Right ventricle myocardium inferior (tissue), 1 donor: ENCODE measurements at regions not wholly inside any gene's neighbourhood (a gene's known extent, or its start where the extent isn't known, plus 50 kb on each side); places are given as distances from the start of the nearest gene placed in this dataset.

Experiments used
- ATAC-seq: fragments of 200-7000 bp; cut with Tn5 transposase; one replicate; pipeline ENCODE4 v1.9.1; 2020; ENCODE audit warnings: mild to moderate bottlenecking, moderate library complexity
- DNase-seq: peaks from one replicate; pipeline ENCODE4 v3.0.0; 2021; ENCODE audit errors: missing footprints
- intact Hi-C: fragments of 100-400 bp; cut with DNase I; formaldehyde crosslinking; loops from one replicate; pipeline ENCODE4 v1.11.0; 2022
- donor health status: DM: no; HTN: yes; CAD: no; lungs with severe emphysema.

DNA sequence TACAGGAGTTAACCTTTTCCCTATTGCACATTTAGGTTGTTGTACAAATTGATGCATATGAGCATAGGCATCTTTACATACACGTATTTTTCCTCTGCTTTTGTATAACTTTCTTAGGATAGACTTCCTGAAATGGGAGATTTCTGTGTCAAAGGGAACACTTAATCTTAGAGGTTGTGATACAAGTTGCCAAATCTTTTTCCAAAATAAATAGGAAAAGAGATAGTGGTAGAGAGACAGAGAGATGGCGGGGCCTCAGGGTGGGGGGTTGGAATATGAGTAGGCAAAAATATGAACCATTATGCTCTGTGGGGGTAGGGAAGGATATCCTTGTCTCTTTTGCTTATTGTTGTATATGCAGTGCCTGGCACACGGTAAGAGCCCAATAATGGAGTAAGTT lies 70.7 kb upstream of the UBE2E1 start:
- intact Hi-C loops: no loop called here
- ATAC-seq (peak; percentile 38), DNase-seq (no peak)

DNA sequence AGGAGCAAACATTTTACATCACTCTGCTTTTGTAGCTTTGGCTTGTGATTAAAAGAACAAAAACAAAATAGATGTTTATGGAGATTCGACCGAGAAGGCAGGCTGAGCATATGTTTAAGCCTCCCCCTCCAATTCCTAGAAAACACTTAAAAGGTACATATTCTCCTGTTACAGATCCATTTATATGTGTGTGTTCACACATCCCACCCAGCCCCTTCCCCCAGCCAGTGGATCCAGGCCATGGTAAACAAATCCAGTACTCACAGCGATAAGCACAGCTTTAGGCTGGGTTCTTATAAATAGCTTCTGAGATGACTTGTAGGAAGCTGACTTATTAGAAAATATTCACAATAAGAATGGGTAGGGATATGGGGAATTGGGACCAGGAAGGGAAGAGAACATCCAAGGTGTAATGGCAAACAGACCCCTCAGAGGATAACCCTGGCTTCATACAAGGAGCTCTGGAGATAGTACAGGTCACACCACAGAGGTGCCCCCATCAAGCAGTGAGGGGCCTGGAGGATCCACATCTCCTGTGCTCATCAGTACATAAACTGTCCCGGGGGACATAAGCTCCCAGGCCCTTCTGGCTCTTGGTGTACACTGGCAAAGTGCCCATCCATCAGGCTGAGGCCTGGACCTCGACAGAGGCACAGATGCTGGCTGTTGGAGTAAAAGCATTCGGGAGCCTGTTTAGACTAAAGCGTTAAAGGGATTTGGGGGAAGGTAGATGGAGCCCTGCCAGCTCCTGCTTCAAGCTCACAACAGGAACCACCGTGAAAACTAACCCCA lies 70.0 kb upstream of the UBE2E1 start:
- ATAC-seq (peak; percentile 67), DNase-seq (no peak)
- intact Hi-C loops: no loop called here

DNA sequence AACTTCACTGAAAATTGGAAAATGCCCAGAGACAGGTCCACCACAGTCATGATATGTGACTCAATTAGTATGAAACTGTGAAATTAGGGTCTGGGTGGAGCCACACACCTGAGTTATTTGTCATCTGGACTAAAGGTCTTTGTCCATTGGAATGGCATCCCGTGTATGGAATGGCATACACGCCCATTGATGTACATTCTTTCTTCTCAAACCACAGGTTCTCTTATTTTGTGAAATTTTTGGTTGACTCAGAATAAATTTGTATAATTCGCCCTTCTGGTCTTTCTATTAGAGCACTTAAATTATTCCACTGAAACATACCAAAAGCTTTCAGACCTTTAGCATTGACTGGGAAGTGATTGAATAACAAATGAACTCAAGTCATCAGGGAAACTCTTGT lies 66.8 kb upstream of the UBE2E1 start:
- intact Hi-C loops: no loop called here
- no peak for ATAC-seq
- no peak for DNase-seq

DNA sequence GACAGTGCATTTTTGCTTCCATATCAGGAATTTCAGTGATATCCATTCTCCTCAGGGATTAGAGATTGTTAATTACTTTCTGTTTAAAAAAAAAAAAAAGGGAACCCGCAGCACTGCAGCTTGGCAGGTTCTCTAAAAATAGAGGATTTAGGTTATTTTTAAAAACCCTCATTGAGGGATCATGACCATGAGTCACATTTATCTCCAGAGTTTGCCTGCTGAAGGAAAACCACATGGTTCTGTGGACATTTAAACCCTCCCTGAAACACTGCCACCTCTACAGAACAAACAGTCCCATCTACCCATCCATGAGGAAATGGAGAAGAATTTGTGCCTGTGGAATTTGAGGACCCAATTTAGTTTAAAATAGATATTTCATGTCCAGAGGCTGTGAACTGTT lies 66.2 kb upstream of the UBE2E1 start:
- no peak for DNase-seq
- no peak for ATAC-seq

DNA sequence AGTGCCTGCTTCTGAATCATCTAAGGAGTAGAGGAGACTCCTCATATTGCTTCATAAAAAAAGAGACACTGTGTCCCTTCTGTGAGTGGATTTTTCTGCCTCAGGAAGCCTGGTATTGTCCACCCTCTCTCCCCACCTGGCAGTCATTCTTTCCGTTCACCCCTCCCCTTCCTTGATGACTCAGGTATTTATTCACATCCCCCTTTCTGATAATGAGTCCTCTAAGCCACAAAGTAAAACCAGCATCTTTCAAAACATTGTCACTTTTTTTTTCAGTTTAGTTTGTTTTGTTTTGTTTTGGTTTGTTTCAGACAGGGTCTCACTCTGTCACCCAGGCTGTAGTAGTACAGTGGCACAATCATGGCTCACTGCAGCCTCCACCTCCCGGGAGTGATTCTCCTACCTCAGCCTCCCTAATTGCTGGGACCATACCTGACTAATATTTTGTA lies 65.2 kb upstream of the UBE2E1 start:
- intact Hi-C loops: loop anchor here (1.0 kb wide), 1 partner anchor 11 kb away; no protein-coding TSS in a partner anchor
- DNase-seq: no peak
- no peak for ATAC-seq

More for the DNA sequence above, 66.2 kb upstream of the UBE2E1 start:
- intact Hi-C loops: no loop called here

DNA sequence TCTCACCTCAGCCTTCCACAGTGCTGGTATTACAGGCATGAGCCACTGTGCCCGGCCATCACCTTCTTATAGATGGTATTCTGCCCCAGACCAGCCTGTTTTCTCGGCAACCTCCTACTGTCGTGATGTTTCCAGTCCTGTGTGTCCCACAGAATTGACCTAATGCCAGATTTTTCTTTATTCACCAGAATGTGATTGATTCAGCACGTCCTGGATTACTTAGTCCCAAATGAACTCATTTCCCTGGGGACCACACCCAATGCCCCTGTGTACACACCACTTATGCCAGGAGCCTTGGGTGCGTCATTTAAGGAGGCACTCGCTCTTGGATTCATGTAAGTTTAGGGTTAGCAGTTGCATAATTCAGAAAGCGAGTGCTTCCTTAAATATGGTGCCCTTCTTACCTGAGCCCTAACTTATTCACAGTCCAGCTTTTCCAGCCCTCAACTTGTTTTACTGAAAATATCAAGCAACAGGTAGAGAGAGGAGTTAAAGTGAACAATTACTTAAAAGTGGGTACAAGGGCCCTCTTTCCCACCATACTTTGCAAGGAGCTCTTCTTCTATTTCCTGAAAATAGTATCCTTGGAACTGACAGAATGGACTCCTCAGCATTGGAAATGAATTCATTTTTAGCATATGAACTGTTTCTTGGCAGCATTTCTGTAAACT lies 64.6 kb upstream of the UBE2E1 start:
- DNase-seq: no peak
- intact Hi-C loops: no loop called here
- ATAC-seq: no peak

DNA sequence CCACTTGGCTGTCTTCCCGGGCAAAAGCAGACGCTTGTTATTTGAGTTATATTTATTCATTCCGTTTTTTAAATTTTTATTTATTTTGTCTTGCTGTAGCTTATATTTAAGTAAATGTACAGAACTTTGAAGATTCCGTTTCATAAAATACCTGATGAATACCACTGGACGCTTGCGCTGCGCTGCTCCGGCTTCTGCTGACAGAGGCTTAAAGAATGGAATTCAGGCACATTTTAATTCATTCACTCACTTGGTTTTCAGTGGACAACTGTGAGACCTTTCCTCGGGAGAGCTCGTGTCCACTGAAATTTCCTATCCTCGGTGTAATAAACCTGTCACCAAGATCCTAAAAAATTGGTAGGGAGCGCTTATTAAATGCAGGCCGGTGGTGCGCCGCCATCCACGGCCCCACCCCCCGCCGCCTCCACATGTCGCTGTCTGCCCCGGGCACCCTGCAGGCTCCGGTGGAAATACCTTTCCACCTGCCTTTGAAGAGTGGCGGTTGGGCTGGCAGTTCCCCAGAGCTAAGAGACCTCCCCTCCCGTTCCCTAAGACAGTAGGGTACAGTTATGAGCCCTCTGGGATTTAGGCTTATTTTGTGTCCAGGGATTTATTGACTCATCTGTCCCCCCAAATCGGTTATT lies 62.5 kb upstream of the UBE2E1 start:
- intact Hi-C loops: no loop called here
- DNase-seq (no peak), ATAC-seq (no peak)

DNA sequence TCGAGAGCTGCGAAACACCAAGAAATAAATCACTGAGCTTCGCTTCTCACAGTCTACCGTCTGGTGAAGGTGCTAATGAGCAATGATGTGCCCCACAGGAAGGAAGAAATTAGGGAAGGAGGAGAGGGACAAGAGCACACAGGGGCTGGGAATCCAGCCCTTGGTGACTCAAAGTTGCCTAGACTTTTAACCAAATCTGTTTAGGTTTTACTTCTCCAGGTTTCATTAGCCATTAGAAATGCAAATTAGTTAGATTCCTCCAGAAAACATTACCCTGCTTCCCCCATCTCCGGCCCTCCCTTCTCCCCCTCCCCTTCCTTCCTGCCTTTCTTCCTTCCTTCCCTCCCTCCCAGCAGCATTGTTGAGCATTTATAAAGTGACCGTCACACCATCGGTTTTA lies 59.3 kb upstream of the UBE2E1 start:
- ATAC-seq: no peak
- no peak for DNase-seq
- intact Hi-C loops: no loop called here

DNA sequence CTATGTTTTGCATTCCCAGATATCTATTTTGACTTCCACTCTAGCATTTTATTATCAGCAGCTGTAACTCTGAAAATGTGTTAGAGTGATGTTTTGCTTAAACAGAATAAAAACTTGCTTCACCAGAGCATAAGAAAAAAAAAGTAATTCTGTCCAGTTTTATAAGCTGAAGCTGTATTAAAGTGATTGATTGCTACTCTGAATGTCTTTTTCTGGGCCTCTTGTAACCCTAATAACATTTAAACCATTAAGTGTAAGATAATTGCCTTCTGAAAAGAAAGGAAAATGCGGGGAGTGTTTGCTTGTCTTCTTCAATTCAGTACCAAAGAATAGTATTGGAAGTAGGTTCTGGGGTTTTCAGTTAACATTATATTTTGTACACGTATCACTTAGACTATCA lies 57.9 kb upstream of the UBE2E1 start:
- no peak for ATAC-seq
- intact Hi-C loops: no loop called here
- no peak for DNase-seq

DNA sequence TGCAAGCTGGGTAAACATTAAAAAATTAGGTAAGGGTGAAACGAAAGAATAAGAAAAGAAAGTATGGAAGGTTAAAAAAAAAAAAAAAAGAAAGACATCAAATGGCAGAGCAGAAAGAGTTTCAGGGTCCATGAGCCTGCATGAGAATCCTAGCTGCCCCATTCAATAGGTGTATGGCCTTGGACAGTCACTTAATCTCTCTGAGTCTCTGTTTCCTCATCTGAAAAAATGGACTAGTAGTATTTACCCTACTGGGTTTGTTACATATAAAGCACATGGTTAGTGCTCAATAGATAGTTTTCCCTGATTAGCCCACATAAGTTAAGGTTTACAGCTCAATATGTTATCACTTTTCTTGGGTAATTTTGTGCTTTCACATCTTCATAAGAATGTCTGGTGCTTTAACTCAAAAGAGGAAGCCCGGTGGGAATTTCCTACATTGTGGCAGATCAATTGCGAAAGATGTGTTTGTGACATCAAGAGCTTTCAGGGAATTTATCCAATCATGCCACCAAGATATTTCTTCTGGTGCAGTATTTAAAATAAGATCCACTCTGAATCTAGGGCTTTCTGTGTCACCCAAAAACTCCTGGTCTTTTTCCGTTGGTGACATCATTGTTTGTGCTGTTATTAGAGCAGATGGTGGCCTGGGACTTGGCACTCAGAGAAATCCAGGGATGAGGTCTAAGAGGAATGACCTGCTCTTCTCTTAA lies 57.2 kb upstream of the UBE2E1 start:
- ATAC-seq: peak; percentile 29
- intact Hi-C loops: no loop called here
- DNase-seq: no peak

DNA sequence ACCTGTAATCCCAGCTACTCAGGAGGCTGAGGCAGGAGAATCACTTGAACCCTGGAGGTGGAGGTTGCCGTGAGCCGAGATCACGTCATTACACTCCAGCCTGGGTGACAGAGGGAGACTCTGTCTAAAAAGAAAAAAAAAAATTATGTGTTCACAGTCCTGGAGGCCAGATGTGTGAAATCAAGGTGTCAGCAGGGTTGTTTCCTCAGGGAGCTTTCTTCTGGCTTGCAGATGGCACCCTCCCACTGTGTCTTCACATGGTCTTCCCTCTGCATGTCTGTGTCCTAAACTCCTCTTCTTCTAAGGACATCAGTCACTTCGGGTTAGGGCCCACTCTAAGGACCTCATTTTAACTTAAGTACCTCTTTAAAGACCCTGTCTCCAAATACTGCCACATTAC lies 56.1 kb upstream of the UBE2E1 start:
- intact Hi-C loops: no loop called here
- DNase-seq (no peak), ATAC-seq (peak; percentile 58)

DNA sequence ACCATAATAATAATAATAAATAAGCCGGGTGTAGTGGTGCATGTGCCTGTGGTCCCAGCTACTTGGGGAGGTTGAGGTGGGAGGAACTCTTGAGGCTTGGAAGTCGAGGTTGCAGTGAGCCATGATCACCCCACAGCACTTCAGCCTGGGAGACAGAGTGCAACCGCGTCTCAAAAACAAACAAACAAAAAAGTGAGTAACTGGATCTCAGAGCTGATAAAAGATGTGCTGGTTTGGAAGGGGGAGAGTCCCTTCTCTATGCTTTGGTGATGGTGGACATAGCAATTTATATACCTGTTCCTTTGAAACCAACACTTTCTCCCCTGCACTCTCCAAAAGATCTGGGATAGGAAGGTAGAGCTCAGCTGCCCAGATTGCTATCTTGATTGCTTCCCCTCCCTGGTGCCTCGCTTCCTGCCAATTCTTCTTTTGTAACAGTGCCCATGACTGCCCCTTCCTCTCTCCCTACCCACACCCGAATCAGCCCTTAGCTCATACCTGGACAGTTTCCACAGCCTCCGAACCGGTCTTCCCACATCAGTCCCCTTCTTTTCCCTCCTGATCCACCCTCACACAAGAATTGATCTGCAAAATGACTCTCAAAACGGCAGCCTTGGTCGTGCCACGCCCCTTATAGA lies 55.1 kb upstream of the UBE2E1 start:
- intact Hi-C loops: loop anchor here (1.0 kb wide), 1 partner anchor 10 kb away; no protein-coding TSS in a partner anchor
- ATAC-seq (peak; percentile 27), DNase-seq (no peak)

DNA sequence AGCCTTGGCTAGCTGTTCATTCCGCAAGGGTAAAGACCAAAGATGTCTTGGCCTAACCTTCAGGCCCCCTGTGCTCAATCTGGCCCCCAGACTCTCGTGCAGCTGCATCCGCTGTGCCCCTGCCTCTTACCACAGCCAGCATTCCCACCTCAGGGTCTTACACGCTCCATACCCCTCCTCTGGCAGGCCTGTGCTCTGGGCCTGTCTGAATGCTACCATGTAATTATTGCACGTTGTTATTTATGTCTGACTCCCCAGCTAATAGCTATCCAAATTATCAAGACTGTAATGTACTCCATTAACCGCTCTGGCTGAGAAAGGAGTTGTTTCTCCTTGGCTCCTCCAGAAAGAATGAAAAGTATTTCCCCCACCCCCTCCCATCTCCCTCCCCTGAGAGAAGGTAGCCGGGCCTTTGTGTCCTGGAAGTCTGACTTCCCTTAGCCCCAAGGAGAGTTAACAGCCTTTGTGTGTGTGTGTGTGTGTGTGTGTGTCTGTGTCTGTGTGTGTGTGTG lies 54.5 kb upstream of the UBE2E1 start:
- intact Hi-C loops: loop anchor here (1.0 kb wide), 1 partner anchor 11 kb away; no protein-coding TSS in a partner anchor
- peak; percentile 33 for ATAC-seq
- DNase-seq: no peak

DNA sequence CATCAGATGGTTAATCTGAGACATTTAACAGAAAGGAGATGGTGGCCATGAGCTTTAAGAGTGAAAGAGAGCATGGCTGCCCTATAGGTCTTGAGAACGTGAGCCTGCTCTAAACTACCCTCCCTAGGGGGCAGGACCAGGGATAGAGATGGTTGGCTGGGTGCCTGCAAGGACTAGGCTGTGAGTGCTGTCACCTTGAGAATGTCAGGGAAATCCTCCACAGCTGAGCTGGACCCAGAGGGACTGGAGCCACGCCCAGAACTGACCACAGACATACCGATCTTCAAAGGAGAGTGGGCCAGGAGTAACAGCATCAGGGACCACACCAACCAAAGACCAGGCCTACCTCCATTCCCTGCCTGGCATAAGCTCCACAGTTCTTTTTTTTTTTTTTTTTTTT lies 53.6 kb upstream of the UBE2E1 start:
- intact Hi-C loops: no loop called here
- no peak for DNase-seq
- ATAC-seq: no peak

DNA sequence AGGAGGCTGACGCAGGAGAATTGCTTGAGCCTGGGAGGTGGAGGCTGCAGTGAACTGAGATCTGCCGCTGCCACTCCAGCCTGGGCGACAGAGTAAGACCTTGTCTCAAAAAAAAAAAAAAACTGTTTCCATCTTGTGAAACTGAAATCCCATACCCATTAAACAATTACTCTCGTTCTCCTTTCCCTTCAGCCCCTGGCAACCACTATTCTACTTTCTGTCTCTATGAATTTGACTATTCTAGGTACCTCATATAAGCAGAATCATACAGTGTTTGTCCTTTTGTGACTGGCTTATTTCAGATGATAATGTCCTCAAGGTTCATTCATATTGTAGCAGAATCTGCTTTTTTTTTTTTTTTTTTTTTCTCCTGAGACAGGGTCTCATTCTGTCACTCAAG lies 51.5 kb upstream of the UBE2E1 start:
- ATAC-seq: no peak
- intact Hi-C loops: no loop called here
- no peak for DNase-seq
